ENCODE measurements at regions not wholly inside any gene's neighbourhood (a gene's known extent, or its start where the extent isn't known, plus 50 kb on each side); places are given as distances from the start of the nearest gene placed in this dataset.

GRCh38 chr21:19245188-19245580 lies 841.6 kb upstream of the TMPRSS15 start:
- Histone ChIP-seq H3K9me1 (ENCODE audit: control insufficient read depth, insufficient read depth, low read length) (no peaks in the 10 kb centered on the region), H3K9ac (ENCODE audit: insufficient read depth in 1 of 2, low read depth in 2 of 2, low read length in 2 of 2) (no peak overlapping the region), H3K4me2 (ENCODE audit: insufficient read depth, low read length) (no peak overlapping the region), H2AFZ (ENCODE audit: low read depth, low read length) (no peak overlapping the region), H3K27ac (ENCODE audit: extremely low read depth, low read depth, low read length) (no peak overlapping the region), H3K4me1 (replicated peaks in 1 of 2; ENCODE audit: control insufficient read depth in 2 of 2, insufficient read depth in 2 of 2, low read length in 2 of 2) (no peaks in the 10 kb centered on the region; a peak in 1 of 5 replicates), H3K79me2 (ENCODE audit: control insufficient read depth, insufficient read depth, low read length) (no peaks in the 10 kb centered on the region), H3K27me3 (ENCODE audit: control insufficient read depth in 2 of 2, insufficient read depth in 2 of 2, low read length in 2 of 2) (no peaks in the 10 kb centered on the region), H3K9me3 (replicated peaks; ENCODE audit: control insufficient read depth, insufficient read depth, low read depth, low read length) (no peaks in the 10 kb centered on the region), H3K36me3 (ENCODE audit: control insufficient read depth, insufficient read depth, low read length) (no peaks in the 10 kb centered on the region), H4K20me1 (replicated peaks; ENCODE audit: control insufficient read depth, insufficient read depth, low read length) (no peaks in the 10 kb centered on the region), H3K4me3 (no peak overlapping the region)
- 20% methylated on average over 14 of the region's 14 CpGs for WGBS (ENCODE audit: insufficient coverage, low coverage, missing lambda C conversion rate)
- intact Hi-C loops (cut with micrococcal nuclease) (no loop called here), in situ Hi-C loops (cut with MboI) (no loop called here)
- FAIRE-seq (no peak), ATAC-seq (peak; percentile 36; the same call in 1 of the 3 replicates), DNase-seq (ENCODE audit: extremely low read depth in 1 of 4, low spot score in 3 of 4) (no peak)
- CTCF ChIA-PET (ENCODE audit: low intra/inter-chr PET ratio) = interaction anchor here (0.7 kb wide), 1 partner anchor 175 kb away, joined by 3 read pairs; no protein-coding TSS in a partner anchor
- no TSS peak for BruUV-seq (replicated peaks)
- TF ChIP-seq TEAD4 (IDR thresholded peaks at IDR 0.05; ENCODE audit: low read length) (no peak), TEAD4 (CRISPR knock-in tag; IDR thresholded peaks at IDR 0.05; ENCODE audit: borderline replicate concordance) (no peak), NCOA4 (IDR thresholded peaks at IDR 0.05; ENCODE audit: partially characterized antibody) (no peak), POLR2AphosphoS5 (IDR thresholded peaks at IDR 0.05; ENCODE audit: control insufficient read depth, insufficient read depth, low read depth, low read length) (no peak), CREB3 (tag; conservative IDR thresholded peaks at IDR 0.05; ENCODE audit: low read depth) (no peak), NELFE (IDR thresholded peaks at IDR 0.05; ENCODE audit: insufficient read depth, insufficient read length) (no peak), NFE2L1 (tag; IDR thresholded peaks at IDR 0.05; ENCODE audit: borderline replicate concordance, low read depth) (no peak), HOMEZ (CRISPR knock-in tag; IDR thresholded peaks at IDR 0.05) (no peak), MYBL2 (IDR thresholded peaks at IDR 0.05; ENCODE audit: low read depth) (no peak), MYBL2 (CRISPR knock-in tag; IDR thresholded peaks at IDR 0.05; ENCODE audit: borderline replicate concordance) (no peak), IFI16 (CRISPR knock-in tag; IDR thresholded peaks at IDR 0.05) (no peak), SFPQ (IDR thresholded peaks at IDR 0.05; ENCODE audit: low read depth, low read length) (no peak), HLTF (IDR thresholded peaks at IDR 0.05) (no peak), ZNF354B (CRISPR knock-in tag; IDR thresholded peaks at IDR 0.05) (no peak), ZNF551 (CRISPR knock-in tag; IDR thresholded peaks at IDR 0.05) (no peak), ZSCAN29 (IDR thresholded peaks at IDR 0.05) (no peak), ZNF12 (CRISPR knock-in tag; IDR thresholded peaks at IDR 0.05) (no peak), TCF3 (CRISPR knock-in tag; IDR thresholded peaks at IDR 0.05) (no peak)
- TF ChIP-seq, protein P1, sequence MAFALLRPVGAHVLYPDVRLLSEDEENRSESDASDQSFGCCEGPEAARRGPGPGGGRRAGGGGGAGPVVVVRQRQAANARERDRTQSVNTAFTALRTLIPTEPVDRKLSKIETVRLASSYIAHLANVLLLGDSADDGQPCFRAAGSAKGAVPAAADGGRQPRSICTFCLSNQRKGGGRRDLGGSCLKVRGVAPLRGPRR (CRISPR knock-in tag; IDR thresholded peaks at IDR 0.05) = no peak
- POLR2A ChIA-PET = no interaction called here

Measured in K562 (cell line).